K562 (cell line): ENCODE measurements at regions not wholly inside any gene's neighbourhood (a gene's known extent, or its start where the extent isn't known, plus 50 kb on each side); places are given as distances from the start of the nearest gene placed in this dataset.

ENCODE experiments used
- ATAC-seq: fragments of 200-7000 bp; cut with Tn5 transposase; 3 replicates; pipeline ENCODE4 v1.9.1; 2020; ENCODE audit warnings: moderate library complexity
- BruUV-seq: library from RNA; stranded (reverse); fragments of 400-500 nt; replicated peaks from 2 replicates; lab custom pipeline; 2021; lab: Mats Ljungman, UMichigan
- CTCF ChIA-PET: fragments of 300-600 bp; formaldehyde crosslinking; extraction: SDS; loops from one replicate; lab custom pipeline; 2021; ENCODE audit warnings: low intra/inter-chr PET ratio; lab: Yijun Ruan, JAX
- POLR2A ChIA-PET: fragments of 300-600, 350-650 bp; sonication (Branson Sonifier 250); formaldehyde crosslinking; extraction: SDS; loops from one replicate; lab custom pipeline; 2021; ENCODE audit warnings: antibody characterized with exemption, inconsistent platforms; lab: Yijun Ruan, JAX
- DNase-seq, 4 experiments: peaks; one replicate each; pipeline versions ENCODE4 v3.0.0 to v3.0.0-alpha.2; 2011 to 2018; ENCODE audit warnings: low spot score in 3 of 4, mixed read lengths in 3 of 4; ENCODE audit errors: extremely low read depth in 1 of 4
- FAIRE-seq: peaks from 2 replicates; lab custom pipeline; 2011; peaks lifted over from hg19 to GRCh38; lab: Jason Lieb, UNC
- H2AFZ ChIP-seq: 2 replicates; pipeline ENCODE4 v1.6.0; 2011; ENCODE audit warnings: low read depth, low read length, control low read depth, inconsistent platforms
- H3K27ac ChIP-seq: fragments of 200-600 bp; 3 replicates; pipeline ENCODE4 v1.8.0; 2011; ENCODE audit warnings: low read depth, mild to moderate bottlenecking, control low read depth, inconsistent platforms, low read length, moderate library complexity, mixed read lengths; ENCODE audit errors: extremely low read depth
- H3K27me3 ChIP-seq, 2 experiments: fragments of 300-600 bp in 1 of 2; 2 replicates in 1 of 2; 3 replicates in 1 of 2; pipeline versions ENCODE4 v1.6.0 to v1.8.0; 2011; ENCODE audit warnings: inconsistent platforms in 2 of 2, low read length in 2 of 2, mild to moderate bottlenecking in 1 of 2, mixed read lengths in 1 of 2, moderate library complexity in 1 of 2; ENCODE audit not compliant: control insufficient read depth in 2 of 2, insufficient read depth in 2 of 2
- H3K36me3 ChIP-seq: fragments of 300-600 bp; 3 replicates; pipeline ENCODE4 v1.8.0; 2011; ENCODE audit warnings: mild to moderate bottlenecking, low read length, inconsistent platforms; ENCODE audit not compliant: control insufficient read depth, insufficient read depth
- H3K4me1 ChIP-seq, 2 experiments: fragments of 200-600 bp in 1 of 2; replicated peaks in 1 of 2; 2 replicates in 1 of 2; 3 replicates in 1 of 2; pipeline versions ENCODE4 v1.5.1 to v1.8.0; 2011; ENCODE audit warnings: inconsistent platforms in 2 of 2, low read length in 2 of 2, mild to moderate bottlenecking in 1 of 2, mixed read lengths in 1 of 2, moderate library complexity in 1 of 2; ENCODE audit not compliant: control insufficient read depth in 2 of 2, insufficient read depth in 2 of 2
- H3K4me2 ChIP-seq: 2 replicates; pipeline ENCODE4 v1.6.1; 2011; ENCODE audit warnings: low read length, control low read depth, inconsistent platforms, mixed read lengths; ENCODE audit not compliant: insufficient read depth
- H3K4me3 ChIP-seq: fragments of 200-600 bp; sonication (generic), shearing (Covaris generic); 2 replicates; pipeline ENCODE4 v1.5.1; 2016; ENCODE audit warnings: control low read depth, inconsistent platforms
- H3K79me2 ChIP-seq: fragments of 200-600 bp; 3 replicates; pipeline ENCODE4 v1.8.0; 2011; ENCODE audit warnings: low read length, inconsistent platforms; ENCODE audit not compliant: control insufficient read depth, insufficient read depth
- H3K9ac ChIP-seq, 2 experiments: 2 replicates each; pipeline versions ENCODE4 v1.6.0 to v1.6.1; 2011; ENCODE audit warnings: low read depth in 2 of 2, low read length in 2 of 2, control low read depth in 1 of 2, inconsistent platforms in 1 of 2, mild to moderate bottlenecking in 1 of 2, mixed read lengths in 1 of 2; ENCODE audit not compliant: insufficient read depth in 1 of 2
- H3K9me1 ChIP-seq: one replicate; pipeline ENCODE4 v1.6.0; 2011; ENCODE audit warnings: inconsistent platforms, mild to moderate bottlenecking, low read length, moderate library complexity; ENCODE audit not compliant: control insufficient read depth, insufficient read depth
- H3K9me3 ChIP-seq: replicated peaks from 2 replicates; pipeline ENCODE4 v1.5.1; 2011; ENCODE audit warnings: low read depth, low read length, inconsistent platforms; ENCODE audit not compliant: control insufficient read depth, insufficient read depth
- H4K20me1 ChIP-seq: replicated peaks from 2 replicates; pipeline ENCODE4 v1.6.1; 2011; ENCODE audit warnings: low read length, inconsistent platforms, mixed read lengths; ENCODE audit not compliant: control insufficient read depth, insufficient read depth
- EZH2 ChIP-seq: IDR thresholded peaks from 2 replicates; pipeline ENCODE4 v1.6.1; 2012; ENCODE audit warnings: low read depth, mild to moderate bottlenecking, inconsistent platforms, low read length, borderline replicate concordance
- HCFC1 ChIP-seq: IDR thresholded peaks from 2 replicates; pipeline ENCODE4 v1.6.1; 2012; ENCODE audit warnings: low read depth, low read length, improper control_type of control experiment
- HNRNPH1 ChIP-seq: fragments of 200-400 bp; formaldehyde crosslinking; optimal IDR thresholded peaks from 2 replicates; pipeline ENCODE3; 2017; ENCODE audit warnings: low read depth, mild to moderate bottlenecking, low read length, moderate library complexity
- HOXB6 ChIP-seq: fragments of 250-450 bp; sonication (Bioruptor Pico); IDR thresholded peaks from 2 replicates; pipeline ENCODE4 v1.5.1; 2022; ENCODE audit warnings: mild to moderate bottlenecking, borderline replicate concordance
- ILK ChIP-seq: fragments of 450-650 bp; IDR thresholded peaks from 2 replicates; pipeline ENCODE4 v1.6.1; 2016; ENCODE audit warnings: missing genetic modification characterization, low read depth, mild to moderate bottlenecking, missing compliant biosample characterization, moderate library complexity, borderline replicate concordance
- MEF2A ChIP-seq: IDR thresholded peaks from 2 replicates; pipeline ENCODE4 v1.6.1; 2011; ENCODE audit warnings: low read depth, mild to moderate bottlenecking, low read length, moderate library complexity; ENCODE audit not compliant: control insufficient read depth
- TCF7 ChIP-seq: sonication (generic); IDR thresholded peaks from 2 replicates; pipeline ENCODE4 v1.6.1; 2016; ENCODE audit warnings: antibody characterized with exemption, borderline replicate concordance
- ZFP91 ChIP-seq: sonication (generic); formaldehyde crosslinking; IDR thresholded peaks from 2 replicates; pipeline ENCODE4 v1.8.0; 2022; ENCODE audit warnings: mild to moderate bottlenecking, missing genetic modification reagents
- ZNF174 ChIP-seq: fragments of 250-450 bp; sonication (Bioruptor Pico); IDR thresholded peaks from 2 replicates; pipeline ENCODE4 v1.4.0; 2020; ENCODE audit warnings: mild to moderate bottlenecking
- ZNF740 ChIP-seq, 3 experiments: fragments of 200-800 bp in 1 of 3; sonication (Bioruptor generic) in 1 of 3; sonication (generic) in 1 of 3; formaldehyde crosslinking in 1 of 3; IDR thresholded peaks; 2 replicates each; pipeline versions ENCODE4 v1.6.1 to v1.8.0; 2016 to 2022; ENCODE audit warnings: mild to moderate bottlenecking in 2 of 3, missing compliant biosample characterization in 2 of 3, missing genetic modification characterization in 2 of 3, missing genetic modification reagents in 1 of 3
- WGBS: fragments of 100-300 bp; shearing (Covaris generic); methylation state at CpG from one replicate; pipeline ENCODE4 v1.1.6; 2016; ENCODE audit warnings: low coverage, mixed read lengths; ENCODE audit not compliant: insufficient coverage; ENCODE audit errors: missing lambda C conversion rate; 5-methylcytosine and 5-hydroxymethylcytosine counted together
- in situ Hi-C: fragments of 300-500 bp; cut with MboI; formaldehyde crosslinking; loops from 4 replicates; pipeline ENCODE4 v1.15.0; 2018; ENCODE audit warnings: inconsistent platforms, mixed read lengths
- intact Hi-C: fragments of 100-400 bp; cut with micrococcal nuclease; formaldehyde crosslinking; loops from 2 replicates; pipeline ENCODE4 v1.14.2; 2022

GRCh38 chr4:179615704-179616103, 2173.5 kb upstream of the AGA start:
- no TSS peak for BruUV-seq
- WGBS = 5% methylated on average over 4 of the region's 4 CpGs
- POLR2A ChIA-PET = no interaction called here
- Histone ChIP-seq H3K4me3 (no peak overlapping the region), H2AFZ (no peak overlapping the region), H3K79me2 (no peaks in the 10 kb centered on the region), H3K27me3 (no peaks in the 10 kb centered on the region), H3K9ac (no peak overlapping the region), H3K4me1 (no peaks in the 10 kb centered on the region), H3K27ac (no peak overlapping the region), H4K20me1 (no peaks in the 10 kb centered on the region), H3K36me3 (no peaks in the 10 kb centered on the region), H3K9me3 (no peaks in the 10 kb centered on the region), H3K9me1 (no peaks in the 10 kb centered on the region), H3K4me2 (no peak overlapping the region)
- FAIRE-seq (no peak), ATAC-seq (no peak), DNase-seq (no peak)
- intact Hi-C loops (no loop called here), in situ Hi-C loops (no loop called here)
- TF ChIP-seq HCFC1 (no peak), EZH2 (no peak), ZNF174 (CRISPR knock-in tag) (no peak), HNRNPH1 (no peak), TCF7 (no peak), ZFP91 (CRISPR knock-in tag) (no peak), MEF2A (no peak), ILK (tag) (no peak), HOXB6 (CRISPR knock-in tag) (no peak), ZNF740 (CRISPR knock-in tag; IDR thresholded peaks at IDR 0.05) (no peak), ZNF740 (tag; IDR thresholded peaks at IDR 0.05) (no peak)
- CTCF ChIA-PET = no interaction called here
